Brain pericyte (primary cell): ENCODE measurements at regions not wholly inside any gene's neighbourhood (a gene's known extent, or its start where the extent isn't known, plus 50 kb on each side); places are given as distances from the start of the nearest gene placed in this dataset.
"Not testable (repeated sequence)": the region's sequence is repeated elsewhere in the genome, so short reads cannot be mapped to it uniquely, and the experiment has no call there.

Experiments
- DNase-seq: peaks from one replicate; pipeline ENCODE4 v3.0.0-alpha.2; 2012; ENCODE audit warnings: low read depth, low spot score

DNA sequence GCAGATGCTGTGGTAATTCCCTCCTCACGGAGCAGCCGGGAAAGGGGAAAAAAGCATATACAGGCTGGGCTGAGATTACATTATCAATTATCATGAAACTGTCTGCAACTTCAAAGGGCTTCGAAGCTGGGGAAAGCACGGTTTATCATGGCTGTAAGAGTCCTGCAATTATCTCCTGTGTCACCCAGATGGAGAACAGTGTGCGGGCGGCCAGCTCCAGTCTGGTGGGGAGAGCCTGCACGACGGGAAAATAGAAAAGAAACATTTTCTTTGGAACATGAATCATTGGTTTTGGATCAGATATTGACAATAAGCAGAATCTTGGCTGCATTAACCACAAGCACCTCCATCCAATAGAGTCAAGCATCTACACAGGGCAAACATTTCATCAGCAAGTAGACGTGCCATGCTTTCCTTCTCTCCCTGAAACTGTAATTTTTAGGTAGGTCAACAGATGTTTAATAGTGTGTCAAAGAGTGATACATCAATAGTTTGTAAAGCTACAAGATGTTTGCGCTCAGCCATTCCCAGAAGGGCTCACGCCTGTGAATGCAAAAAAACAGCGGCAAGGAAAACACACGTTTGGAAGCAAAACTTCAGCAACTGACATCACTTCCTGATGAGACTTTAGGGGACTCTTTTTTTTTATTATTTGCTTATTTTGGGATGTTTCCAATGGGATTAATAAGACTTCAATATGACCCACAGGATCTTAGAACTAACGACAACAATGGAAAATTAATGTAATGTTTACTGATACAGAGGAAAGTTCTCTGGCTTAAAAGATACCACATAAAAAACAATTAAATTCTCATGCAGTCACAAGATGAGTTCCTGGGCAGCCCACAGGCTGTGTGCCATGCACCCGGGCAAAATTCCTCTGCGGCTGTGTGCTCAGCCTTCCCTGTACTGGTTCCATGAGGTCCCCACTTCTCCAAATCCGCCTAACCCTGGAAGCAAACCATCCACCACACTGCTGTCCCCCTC is 111.0 kb upstream of the SALL3 start:
- no peak for DNase-seq

DNA sequence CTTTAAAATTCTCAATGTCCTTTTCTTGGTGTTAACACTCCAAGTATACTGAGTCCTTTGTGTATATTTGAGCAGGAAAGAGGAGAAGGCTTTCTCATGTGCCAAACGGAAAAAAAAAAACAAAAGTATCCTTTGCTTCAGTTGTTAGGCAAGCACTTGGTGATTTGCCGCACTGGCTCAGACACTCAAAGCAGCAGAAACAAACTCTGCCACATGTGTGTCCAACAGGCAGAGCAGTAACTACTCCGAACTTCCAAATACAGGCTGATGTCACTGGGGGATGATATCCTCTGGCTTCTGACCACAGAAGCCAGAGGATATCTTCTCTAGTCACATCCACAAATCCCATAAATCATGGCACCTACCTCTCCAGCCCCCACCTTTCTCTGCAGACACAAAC is 108.0 kb upstream of the SALL3 start:
- no peak for DNase-seq

DNA sequence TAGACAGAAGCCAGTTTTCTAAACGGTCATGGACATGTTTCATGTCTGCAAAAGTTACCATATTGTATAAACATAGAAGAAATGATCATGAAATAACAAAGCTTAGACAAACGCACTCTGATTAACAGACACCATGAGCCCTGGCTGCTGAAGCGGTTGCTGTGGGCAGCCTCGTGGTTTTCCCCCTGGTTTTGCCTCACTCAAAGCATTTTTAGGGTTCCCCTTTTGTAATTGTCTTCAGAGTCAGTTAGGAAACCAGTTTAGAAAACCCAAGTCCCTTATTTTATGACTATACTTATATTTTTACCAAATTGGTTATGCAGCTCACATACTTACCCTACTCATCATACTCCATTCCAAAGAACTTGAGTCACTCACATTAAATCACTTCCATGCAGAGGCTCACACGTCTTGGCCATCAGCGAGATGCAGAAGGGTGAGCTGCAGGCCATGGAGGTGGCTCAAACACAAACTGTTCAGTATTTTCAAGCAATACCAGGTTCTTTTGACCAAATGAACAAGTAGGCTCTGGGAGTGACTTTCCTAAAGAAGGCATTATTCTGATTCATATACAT is 105.6 kb upstream of the SALL3 start:
- DNase-seq: no peak

GRCh38 chr18:78875016-78875777 is 104.4 kb upstream of the SALL3 start:
- no peak for DNase-seq

GRCh38 chr18:78875778-78876650 is 103.6 kb upstream of the SALL3 start:
- DNase-seq: no peak

DNA sequence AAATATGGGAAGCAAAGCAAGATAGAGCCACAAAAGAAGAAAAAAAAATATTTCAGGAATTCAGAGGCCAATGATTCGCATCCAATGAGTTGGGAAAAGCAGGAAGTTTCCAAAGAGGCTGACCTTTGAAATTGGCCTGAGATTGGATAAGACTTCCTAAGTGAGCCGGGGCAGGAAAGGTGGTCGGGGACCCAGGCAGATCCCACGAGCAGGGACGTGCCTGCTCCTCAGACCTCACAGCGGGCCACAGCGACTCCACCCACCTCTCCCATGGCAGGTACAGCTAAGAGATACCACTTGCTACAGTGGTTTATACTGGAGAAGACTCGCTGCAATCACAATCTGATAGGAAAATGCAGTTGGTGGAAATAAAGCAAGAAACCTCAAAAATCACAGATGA is 102.8 kb upstream of the SALL3 start:
- DNase-seq: no peak

DNA sequence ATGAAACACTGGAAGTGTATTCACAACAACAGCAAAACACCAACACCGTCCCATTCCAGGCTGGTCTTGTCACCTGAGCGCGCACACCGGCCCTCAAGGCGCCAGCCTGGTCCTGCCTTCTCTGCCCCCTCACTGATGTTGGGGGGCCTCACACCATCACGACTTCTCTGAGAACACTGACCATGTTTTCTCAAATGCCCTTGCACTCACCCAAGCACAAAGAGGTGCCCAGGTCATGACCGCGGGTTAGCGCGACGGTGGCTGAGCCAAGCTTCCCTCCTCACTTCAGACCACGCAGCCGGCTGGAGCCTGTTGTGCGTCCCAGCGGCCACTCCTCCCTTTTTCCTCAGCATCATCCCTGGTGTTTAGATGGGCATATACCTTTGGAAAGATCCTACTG is 101.3 kb upstream of the SALL3 start:
- no peak for DNase-seq

DNA sequence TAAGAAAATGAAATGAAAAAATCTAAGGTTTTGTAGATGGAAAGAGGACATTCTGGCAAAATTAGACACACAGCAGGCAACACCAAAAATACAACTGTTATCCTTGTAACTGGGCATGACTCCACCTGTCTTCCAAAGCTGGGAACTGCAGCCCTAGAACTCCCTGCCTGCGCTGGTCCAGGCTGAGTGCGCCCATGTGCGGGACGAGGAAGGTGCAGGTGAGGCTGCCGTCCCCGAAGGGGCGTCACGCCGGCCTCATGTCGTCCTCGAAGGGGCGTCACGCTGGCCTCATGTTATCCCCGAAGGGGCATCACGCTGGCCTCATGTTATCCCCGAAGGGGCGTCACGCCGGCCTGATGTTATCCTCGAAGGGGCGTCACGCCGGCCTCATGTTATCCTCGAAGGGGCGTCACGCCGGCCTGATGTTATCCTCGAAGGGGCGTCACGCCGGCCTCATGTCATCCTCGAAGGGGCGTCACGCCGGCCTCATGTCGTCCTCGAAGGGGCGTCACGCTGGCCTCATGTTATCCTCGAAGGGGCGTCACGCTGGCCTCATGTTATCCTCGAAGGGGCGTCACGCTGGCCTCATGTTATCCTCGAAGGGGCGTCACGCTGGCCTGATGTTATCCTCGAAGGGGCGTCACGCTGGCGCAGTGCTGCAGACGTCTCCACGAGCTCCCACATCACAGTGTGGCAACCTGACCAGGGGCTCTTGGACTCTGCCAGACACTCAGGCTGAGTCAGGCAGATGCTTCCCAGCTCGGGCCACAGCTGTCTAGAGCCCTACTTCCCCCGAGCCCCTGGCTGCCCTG is 100.3 kb upstream of the SALL3 start:
- DNase-seq: not testable (repeated sequence)

DNA sequence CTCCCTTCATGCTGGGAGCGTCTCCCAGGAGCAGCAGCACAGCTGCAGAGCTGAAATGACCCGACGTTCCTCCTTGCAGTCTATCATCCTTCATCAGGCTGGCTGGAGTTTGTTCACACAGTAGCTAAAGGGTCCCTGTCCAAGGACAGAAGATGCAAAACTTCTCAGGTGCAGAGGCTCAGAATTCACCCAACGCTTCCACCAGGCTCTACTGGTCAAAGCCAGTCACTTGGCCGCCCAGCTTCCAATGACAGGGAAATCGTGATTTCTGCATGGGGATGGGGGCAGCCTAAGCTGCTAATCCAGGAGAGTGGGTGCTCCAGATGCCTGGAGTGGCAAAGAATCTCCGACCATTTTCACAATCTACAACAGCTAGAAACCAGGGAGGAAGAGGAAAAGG is 97.0 kb upstream of the SALL3 start:
- DNase-seq: no peak

- no peak for DNase-seq
Observed at GRCh38 chr18:78883501-78883900, 96.1 kb upstream of the SALL3 start.

- DNase-seq: no peak
Observed at GRCh38 chr18:78884502-78884901, 95.1 kb upstream of the SALL3 start.

DNA sequence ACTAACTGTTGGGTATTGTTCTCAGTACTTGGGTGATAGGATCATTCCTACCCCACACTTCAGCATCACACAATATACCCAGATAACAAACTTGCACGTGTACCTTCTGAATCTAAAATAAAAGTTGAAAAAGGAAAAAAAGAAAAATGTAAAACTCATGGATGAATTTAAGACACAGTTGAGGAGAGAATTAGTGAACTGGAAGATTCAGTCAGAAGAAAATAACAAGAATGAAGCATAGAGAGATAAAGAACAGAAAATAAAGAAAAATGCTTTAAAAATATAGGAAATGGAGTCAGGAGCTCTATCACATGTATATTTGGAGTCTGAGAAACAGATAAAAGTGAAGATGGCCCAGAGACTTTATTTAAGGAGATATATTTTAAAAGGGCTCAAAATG is 90.4 kb upstream of the SALL3 start:
- DNase-seq: no peak

DNA sequence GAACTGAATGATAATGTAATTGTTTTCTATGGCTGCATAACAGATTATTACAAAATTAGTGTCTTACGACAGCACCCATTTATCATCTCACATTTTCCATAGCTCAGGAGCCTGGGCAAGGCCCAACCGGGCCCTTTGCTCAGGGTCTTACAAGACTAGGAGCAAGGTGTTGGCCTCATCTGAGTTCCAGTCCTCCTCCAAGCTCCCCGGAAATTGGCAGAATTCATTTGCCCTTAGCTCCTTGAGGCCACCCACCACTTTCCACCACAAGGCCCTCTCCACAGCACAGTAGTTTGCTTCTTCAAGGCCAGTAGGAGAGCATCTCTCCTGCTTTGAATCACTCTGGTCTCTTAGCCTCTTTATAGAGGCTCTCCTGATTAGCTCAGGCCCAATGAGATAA is 89.2 kb upstream of the SALL3 start:
- DNase-seq: no peak

DNA sequence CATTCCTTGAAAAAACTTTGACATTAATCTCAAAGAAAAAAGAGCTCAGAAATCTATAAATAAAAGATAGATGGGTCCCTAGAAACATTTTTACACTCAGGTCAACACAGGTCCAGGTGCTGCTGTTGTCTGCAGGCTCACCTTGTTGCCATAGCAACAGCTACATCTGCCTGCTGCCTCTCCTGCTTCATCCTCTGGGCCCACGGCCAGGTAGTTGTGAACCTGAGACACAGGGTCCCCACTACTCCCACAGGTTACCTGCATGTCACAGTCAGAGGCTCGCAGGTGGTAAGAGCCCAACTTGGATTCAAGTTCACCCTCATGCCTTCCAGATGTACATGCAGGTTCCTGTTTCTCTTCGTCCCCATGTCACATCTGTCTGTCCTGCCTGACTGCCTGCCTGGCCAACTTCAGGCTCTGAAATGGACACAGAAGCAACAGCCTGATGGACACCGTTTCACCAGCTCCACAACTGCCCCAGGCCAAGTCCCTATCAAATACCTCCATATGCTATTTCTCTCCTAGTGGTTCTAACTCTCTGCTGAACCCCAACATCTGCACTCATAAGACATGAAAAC is 88.3 kb upstream of the SALL3 start:
- no peak for DNase-seq

GRCh38 chr18:78892177-78892576 is 87.4 kb upstream of the SALL3 start:
- DNase-seq: no peak

GRCh38 chr18:78892721-78893120 is 86.9 kb upstream of the SALL3 start:
- DNase-seq: no peak

- no peak for DNase-seq
Observed at GRCh38 chr18:78893281-78894032, 86.2 kb upstream of the SALL3 start.

- no peak for DNase-seq
Observed at GRCh38 chr18:78894033-78894305, 85.6 kb upstream of the SALL3 start.

GRCh38 chr18:78895207-78896001 is 84.2 kb upstream of the SALL3 start:
- DNase-seq: no peak
